Effector memory CD4-positive, alpha-beta T cell (primary cell): ENCODE measurements at regions not wholly inside any gene's neighbourhood (a gene's known extent, or its start where the extent isn't known, plus 50 kb on each side); places are given as distances from the start of the nearest gene placed in this dataset.
"Not testable (repeated sequence)": the region's sequence is repeated elsewhere in the genome, so short reads cannot be mapped to it uniquely, and the experiment has no call there.

Experiments used
- DNase-seq, 3 donors: peaks; one replicate each; pipeline ENCODE4 v3.0.0-alpha.2; 2020
- H3K27ac ChIP-seq: 2 replicates; pipeline ENCODE4 v1.7.0; 2013; ENCODE audit warnings: mild to moderate bottlenecking, low read length, moderate library complexity; ENCODE audit not compliant: insufficient read depth, poor library complexity, severe bottlenecking
- H3K27me3 ChIP-seq: replicated peaks from 2 replicates; pipeline ENCODE4 v1.7.0; 2013; ENCODE audit warnings: mild to moderate bottlenecking, low read length; ENCODE audit not compliant: insufficient read depth, control insufficient read depth, poor library complexity, severe bottlenecking
- H3K36me3 ChIP-seq: 2 replicates; pipeline ENCODE4 v1.7.0; 2013; ENCODE audit warnings: mild to moderate bottlenecking, low read length, moderate library complexity; ENCODE audit not compliant: control insufficient read depth, insufficient read depth
- H3K4me1 ChIP-seq: 2 replicates; pipeline ENCODE4 v1.7.0; 2013; ENCODE audit warnings: low read length, mild to moderate bottlenecking; ENCODE audit not compliant: control insufficient read depth, insufficient read depth, poor library complexity, severe bottlenecking
- H3K4me3 ChIP-seq: 2 replicates; pipeline ENCODE4 v1.7.0; 2013; ENCODE audit warnings: low read length, low read depth, mild to moderate bottlenecking; ENCODE audit not compliant: insufficient read depth, poor library complexity, severe bottlenecking
- H3K9me3 ChIP-seq: 2 replicates; pipeline ENCODE4 v1.7.0; 2013; ENCODE audit warnings: mild to moderate bottlenecking, low read length, moderate library complexity; ENCODE audit not compliant: control insufficient read depth

DNA sequence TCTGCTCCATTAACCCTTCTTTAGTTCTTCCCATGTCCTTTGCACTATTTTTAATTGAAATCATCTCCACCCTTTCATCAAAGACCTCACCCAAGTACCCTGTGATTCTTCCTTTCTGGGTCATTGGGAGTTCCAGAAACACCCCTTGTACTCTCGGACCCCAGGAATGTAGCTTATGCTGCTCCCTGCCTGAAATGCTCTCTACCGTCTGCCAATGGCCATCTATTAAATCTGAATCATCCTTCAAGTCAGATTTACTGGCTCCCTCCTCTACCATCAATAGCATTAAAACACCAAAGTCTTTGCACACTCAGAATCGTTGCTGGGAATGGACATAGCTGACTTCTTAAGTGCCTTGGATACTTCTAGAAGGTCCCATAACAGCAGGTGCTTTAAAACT lies 73.2 kb upstream of the GADD45A start:
- Histone ChIP-seq H3K27me3 (no peaks in the 10 kb centered on the region), H3K4me3 (no peak overlapping the region), H3K4me1 (no peaks in the 10 kb centered on the region), H3K9me3 (no peaks in the 10 kb centered on the region), H3K27ac (no peak overlapping the region), H3K36me3 (no peaks in the 10 kb centered on the region)
- DNase-seq: no peak

DNA sequence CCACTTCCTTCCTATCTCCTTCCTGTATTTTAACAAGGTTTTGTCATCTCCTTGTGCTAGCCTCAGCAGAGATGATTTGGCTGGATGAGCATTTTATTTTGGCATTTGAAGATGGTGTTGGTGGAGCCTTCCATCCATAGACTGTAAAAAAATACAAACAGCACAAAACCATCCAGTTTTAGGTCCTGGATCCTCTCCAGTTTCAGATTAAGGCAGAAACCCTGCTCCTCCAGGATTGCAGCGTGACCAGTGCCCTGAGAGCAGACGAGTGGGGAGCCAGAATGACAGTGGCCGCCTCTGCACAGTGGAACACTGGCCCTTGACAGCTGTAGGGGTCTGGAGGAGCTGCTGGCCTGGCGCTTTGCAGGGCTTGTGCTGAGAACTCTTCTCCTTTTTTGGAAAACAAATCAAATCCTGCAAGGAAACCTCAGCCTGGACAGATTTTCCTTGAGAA lies 72.2 kb upstream of the GADD45A start:
- H3K36me3 ChIP-seq: no peaks in the 10 kb centered on the region
- no peaks in the 10 kb centered on the region for H3K27me3 ChIP-seq
- no peaks in the 10 kb centered on the region for H3K4me1 ChIP-seq
- H3K9me3 ChIP-seq: no peaks in the 10 kb centered on the region
- no peak for DNase-seq
- H3K4me3 ChIP-seq: no peak overlapping the region
- no peak overlapping the region for H3K27ac ChIP-seq

DNA sequence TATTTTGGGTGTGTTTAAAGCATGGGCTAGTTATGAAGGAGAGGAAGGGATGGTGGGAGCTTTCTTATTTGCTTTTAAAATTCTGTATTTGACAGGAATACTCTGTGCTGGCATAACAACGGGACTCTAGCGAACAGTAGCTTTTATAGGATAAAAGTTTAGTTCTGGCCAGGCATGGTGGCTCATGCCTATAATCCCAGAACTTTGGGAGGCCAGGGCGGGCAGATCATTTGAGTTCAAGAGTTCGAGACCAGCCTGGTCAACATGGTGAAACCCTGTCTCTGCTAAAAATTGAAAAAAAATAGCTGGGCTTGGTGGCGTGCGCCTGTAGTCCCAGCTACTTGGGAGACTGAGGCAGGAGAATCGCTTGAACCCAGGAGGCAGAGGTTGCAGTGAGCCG lies 71.5 kb upstream of the GADD45A start:
- DNase-seq, H3K9me3 ChIP-seq, H3K4me3 ChIP-seq, H3K27me3 ChIP-seq, H3K36me3 ChIP-seq, H3K4me1 ChIP-seq, H3K27ac ChIP-seq: not testable (repeated sequence)

DNA sequence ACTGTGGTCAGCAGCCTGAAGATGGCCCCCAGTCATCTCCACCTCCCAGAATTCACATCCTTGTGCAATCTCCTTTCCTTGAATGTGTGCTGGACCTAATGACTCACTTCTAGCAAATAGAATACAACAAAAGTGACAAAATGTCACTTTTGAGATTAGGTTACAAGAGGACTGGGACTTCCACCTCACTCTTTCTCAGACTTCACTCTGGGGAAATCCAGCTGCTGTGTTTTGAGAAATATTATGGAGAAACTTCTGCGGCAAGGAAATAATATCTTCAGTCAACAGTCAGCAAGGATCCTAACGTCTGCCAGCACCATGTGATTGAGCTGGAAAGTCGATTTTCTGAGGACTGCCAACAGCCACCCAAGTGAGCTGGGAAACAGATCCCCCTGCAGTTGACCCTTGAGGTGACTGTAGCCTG lies 70.5 kb upstream of the GADD45A start:
- DNase-seq: no peak
- no peak overlapping the region for H3K27ac ChIP-seq
- no peaks in the 10 kb centered on the region for H3K36me3 ChIP-seq
- H3K27me3 ChIP-seq: no peaks in the 10 kb centered on the region
- no peaks in the 10 kb centered on the region for H3K4me1 ChIP-seq
- H3K9me3 ChIP-seq: no peaks in the 10 kb centered on the region
- no peak overlapping the region for H3K4me3 ChIP-seq

DNA sequence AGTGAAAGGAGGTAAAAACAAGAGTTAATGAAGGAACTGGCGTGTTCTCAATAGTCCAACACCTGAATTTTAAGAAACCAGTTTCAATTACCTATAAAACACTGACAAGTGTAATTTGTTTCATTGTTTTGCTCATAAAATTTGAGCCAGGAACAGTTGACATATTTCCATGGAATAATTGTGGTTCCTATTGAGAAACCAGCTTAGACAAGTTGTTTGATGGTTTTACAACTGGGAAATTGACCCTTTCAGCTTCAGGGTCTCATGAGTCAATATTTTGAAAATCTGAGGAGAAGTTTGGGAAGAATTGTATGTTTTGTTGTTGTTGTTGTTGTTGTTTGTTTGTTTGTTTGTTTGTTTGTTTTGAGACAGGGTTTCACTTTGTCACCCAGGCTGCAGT lies 69.1 kb upstream of the GADD45A start:
- DNase-seq: no peak
- H3K4me1 ChIP-seq: no peaks in the 10 kb centered on the region
- H3K9me3 ChIP-seq: no peaks in the 10 kb centered on the region
- no peak overlapping the region for H3K4me3 ChIP-seq
- no peaks in the 10 kb centered on the region for H3K36me3 ChIP-seq
- no peaks in the 10 kb centered on the region for H3K27me3 ChIP-seq
- no peak overlapping the region for H3K27ac ChIP-seq

DNA sequence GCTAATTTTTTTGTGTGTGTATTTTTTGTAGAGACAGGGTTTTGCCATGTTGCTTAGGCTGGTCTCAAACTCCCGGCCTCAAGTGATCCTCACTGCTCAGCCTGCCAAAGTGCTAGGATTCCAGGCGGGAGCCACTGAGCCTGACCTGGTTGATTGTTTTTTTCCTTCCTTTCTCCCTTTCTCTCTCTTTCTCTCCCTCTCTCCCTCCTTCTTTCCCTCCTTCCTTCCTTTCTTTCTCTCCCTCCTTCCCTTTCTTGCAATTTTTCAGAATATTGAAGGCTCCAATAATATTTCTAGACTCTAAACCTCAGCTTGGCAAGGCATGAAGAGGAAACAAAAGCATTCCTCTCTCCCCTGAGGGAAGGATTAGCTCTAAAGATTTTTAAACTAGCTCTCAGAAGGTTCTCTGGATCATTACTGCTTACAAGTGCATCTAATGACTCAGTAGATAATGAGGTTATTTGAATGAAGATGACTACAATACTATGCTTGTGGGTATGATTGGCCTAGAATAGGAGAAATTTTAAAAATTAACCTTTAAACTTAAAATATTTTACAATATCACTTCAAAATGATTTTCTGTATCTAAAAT lies 68.5 kb upstream of the GADD45A start:
- H3K27ac ChIP-seq: no peak overlapping the region
- no peaks in the 10 kb centered on the region for H3K36me3 ChIP-seq
- no peaks in the 10 kb centered on the region for H3K9me3 ChIP-seq
- H3K4me1 ChIP-seq: no peaks in the 10 kb centered on the region
- peaks cover 4% of the 10 kb centered on the region for H3K27me3 ChIP-seq
- no peak overlapping the region for H3K4me3 ChIP-seq
- DNase-seq: no peak

DNA sequence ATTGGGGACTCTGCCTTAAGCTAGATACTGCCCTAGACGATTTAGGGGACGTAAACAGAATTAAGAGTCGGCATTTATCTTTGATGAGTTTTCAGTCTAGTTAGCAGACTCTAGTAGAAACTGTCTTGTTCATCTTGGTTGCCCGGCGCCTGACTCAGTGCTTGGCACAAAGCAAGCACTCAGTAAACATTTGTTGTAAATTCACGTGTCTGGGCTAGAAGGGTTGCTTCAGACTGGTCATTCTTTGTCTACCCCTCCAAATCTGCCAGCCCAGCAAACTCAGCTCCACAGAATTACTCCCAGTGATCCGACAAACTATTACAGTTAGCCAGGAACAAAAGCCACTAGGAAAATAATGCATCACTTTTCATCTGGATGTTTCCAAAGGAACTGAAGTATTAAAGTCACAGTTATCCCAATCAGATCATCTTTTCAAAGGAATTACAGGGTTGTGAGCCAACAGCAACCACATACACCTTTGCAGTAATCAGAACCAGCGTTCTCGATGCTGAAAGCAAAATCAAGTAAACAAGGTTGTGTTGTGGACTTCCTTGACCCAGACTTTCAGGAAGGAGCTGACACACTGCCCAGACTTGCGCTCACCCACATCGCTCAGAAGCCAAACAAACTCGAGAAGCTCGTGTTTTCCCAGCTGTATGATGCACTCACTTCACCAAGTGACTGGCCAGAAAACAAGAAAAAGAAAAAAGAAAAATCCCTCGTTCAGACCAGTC lies 66.5 kb upstream of the GADD45A start:
- Histone ChIP-seq H3K27ac (no peak overlapping the region), H3K9me3 (no peaks in the 10 kb centered on the region), H3K27me3 (peaks cover 4% of the 10 kb centered on the region), H3K36me3 (no peaks in the 10 kb centered on the region), H3K4me1 (no peaks in the 10 kb centered on the region), H3K4me3 (no peak overlapping the region)
- no peak for DNase-seq

DNA sequence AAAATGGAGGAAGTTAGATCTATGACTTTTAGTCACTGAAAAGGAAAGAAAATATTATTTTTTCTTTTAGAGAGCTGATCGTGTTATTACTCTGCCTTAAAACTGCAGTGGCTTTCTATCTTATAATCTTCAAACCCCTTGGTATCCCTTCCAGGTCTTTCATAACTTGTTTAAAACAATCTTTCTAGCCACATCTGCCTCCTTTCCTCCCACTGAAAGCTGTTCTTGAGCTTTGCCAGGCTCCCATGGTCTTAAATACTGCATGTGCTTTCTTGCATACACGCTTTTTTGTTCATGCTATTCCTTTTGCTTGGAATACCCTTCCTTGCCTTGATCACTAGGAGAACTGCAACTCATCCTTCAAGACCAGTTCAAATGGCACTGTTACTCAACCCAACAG lies 65.9 kb upstream of the GADD45A start:
- DNase-seq: no peak
- Histone ChIP-seq H3K27ac (no peak overlapping the region), H3K4me3 (no peak overlapping the region)

DNA sequence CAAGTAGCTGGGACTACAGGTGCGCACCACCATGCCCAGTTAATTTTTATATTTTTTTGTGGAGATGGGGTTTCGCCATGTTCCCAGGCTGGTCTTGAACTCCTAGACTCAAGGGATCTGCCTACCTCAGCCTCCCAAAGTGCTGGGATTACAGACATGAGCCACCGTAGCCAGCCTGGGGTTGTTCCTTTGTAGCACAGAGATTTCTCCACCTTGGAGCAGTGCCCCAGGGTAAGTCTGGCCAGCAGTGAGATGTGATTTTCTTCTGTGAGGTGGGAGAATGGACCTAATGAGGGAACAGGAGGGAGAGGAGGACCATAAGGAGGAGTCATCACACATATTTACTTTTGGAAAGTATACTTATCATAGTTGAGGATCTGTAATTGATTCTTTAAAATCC lies 61.1 kb upstream of the GADD45A start:
- Histone ChIP-seq H3K4me3 (no peak overlapping the region), H3K9me3 (no peaks in the 10 kb centered on the region)

More for the DNA sequence above, 65.9 kb upstream of the GADD45A start:
- H3K9me3 ChIP-seq: no peaks in the 10 kb centered on the region
- no peaks in the 10 kb centered on the region for H3K36me3 ChIP-seq
- H3K4me1 ChIP-seq: no peaks in the 10 kb centered on the region
- H3K27me3 ChIP-seq: peaks cover 4% of the 10 kb centered on the region

DNA sequence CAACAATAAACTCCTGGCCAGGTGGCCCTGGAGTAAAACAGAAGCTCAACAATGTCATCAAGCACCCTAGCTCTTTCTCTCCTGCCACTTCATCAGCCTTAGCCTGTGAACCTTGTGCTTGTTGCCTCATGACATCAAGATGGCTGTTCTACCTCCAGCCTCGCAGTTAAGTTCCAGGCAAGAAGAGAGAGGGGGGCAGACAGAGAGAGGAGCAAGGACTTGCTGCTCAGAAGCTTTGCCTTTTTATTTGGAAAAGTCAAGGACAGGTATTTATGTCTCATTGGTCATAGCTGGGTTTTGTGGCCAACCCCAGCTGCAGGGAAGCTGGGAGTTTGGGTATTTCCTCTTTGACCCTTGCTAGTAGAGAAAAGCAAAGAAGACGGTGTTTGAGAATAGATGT lies 60.3 kb upstream of the GADD45A start:
- Histone ChIP-seq H3K4me3 (no peak overlapping the region), H3K9me3 (no peaks in the 10 kb centered on the region), H3K27me3 (peaks cover 4% of the 10 kb centered on the region), H3K27ac (no peak overlapping the region), H3K4me1 (no peaks in the 10 kb centered on the region), H3K36me3 (no peaks in the 10 kb centered on the region)
- DNase-seq: no peak

More for the DNA sequence above, 61.1 kb upstream of the GADD45A start:
- H3K36me3 ChIP-seq: no peaks in the 10 kb centered on the region
- H3K4me1 ChIP-seq: no peaks in the 10 kb centered on the region
- peaks cover 4% of the 10 kb centered on the region for H3K27me3 ChIP-seq
- no peak overlapping the region for H3K27ac ChIP-seq
- no peak for DNase-seq
